WTC11 (cell line): ENCODE measurements at regions not wholly inside any gene's neighbourhood (a gene's known extent, or its start where the extent isn't known, plus 50 kb on each side); places are given as distances from the start of the nearest gene placed in this dataset.

Experiments used
- ATAC-seq: fragments of 200-7000 bp; cut with Tn5 transposase; 2 replicates; pipeline ENCODE4 v1.10.0; 2021; ENCODE audit warnings: mild to moderate bottlenecking, moderate library complexity
- CTCF ChIA-PET: fragments of 300-600 bp; sonication (Branson Sonifier 250); formaldehyde crosslinking; loops from one replicate; lab custom pipeline; 2021; ENCODE audit warnings: antibody characterized with exemption; lab: Charles Lee
- POLR2A ChIA-PET: fragments of 350-600 bp; sonication (Branson Sonifier 250); formaldehyde crosslinking; loops from one replicate; lab custom pipeline; 2021; ENCODE audit warnings: antibody characterized with exemption; lab: Charles Lee
- DNase-seq: peaks from one replicate; pipeline ENCODE4 v3.0.0; 2021; ENCODE audit warnings: low spot score
- H3K27ac Mint-ChIP-seq: 2 replicates; pipeline ENCODE4 v1.8.0; 2021; ENCODE audit warnings: mixed read lengths
- H3K27me3 Mint-ChIP-seq: 2 replicates; pipeline ENCODE4 v1.8.0; 2021; ENCODE audit warnings: low read depth, mild to moderate bottlenecking, moderate library complexity, mixed read lengths
- H3K36me3 Mint-ChIP-seq: 2 replicates; pipeline ENCODE4 v1.8.0; 2021; ENCODE audit warnings: mixed read lengths
- H3K4me1 Mint-ChIP-seq: 2 replicates; pipeline ENCODE4 v1.8.0; 2022; ENCODE audit warnings: mixed read lengths
- H3K4me3 Mint-ChIP-seq: 2 replicates; pipeline ENCODE4 v1.8.0; 2021; ENCODE audit warnings: mild to moderate bottlenecking, moderate library complexity, mixed read lengths
- H3K9me3 Mint-ChIP-seq: 2 replicates; pipeline ENCODE4 v1.8.0; 2021; ENCODE audit warnings: mixed read lengths
- E2F1 ChIP-seq: sonication (generic); formaldehyde crosslinking; IDR thresholded peaks from 2 replicates; pipeline ENCODE4 v1.8.0; 2022; ENCODE audit warnings: mild to moderate bottlenecking, missing genetic modification reagents
- ETV6 ChIP-seq: sonication (generic); formaldehyde crosslinking; IDR thresholded peaks from 2 replicates; pipeline ENCODE4 v1.8.1; 2022; ENCODE audit warnings: mild to moderate bottlenecking, missing genetic modification reagents
- FOXJ3 ChIP-seq: sonication (generic); formaldehyde crosslinking; IDR thresholded peaks from 2 replicates; pipeline ENCODE4 v1.9.0; 2021; ENCODE audit warnings: missing genetic modification reagents, mild to moderate bottlenecking, borderline replicate concordance
- JUN ChIP-seq: sonication (generic); formaldehyde crosslinking; IDR thresholded peaks from 2 replicates; pipeline ENCODE4 v1.8.0; 2023; ENCODE audit warnings: mild to moderate bottlenecking, missing genetic modification reagents
- KAT7 ChIP-seq: sonication (generic); formaldehyde crosslinking; IDR thresholded peaks from 2 replicates; pipeline ENCODE4 v1.8.1; 2023; ENCODE audit warnings: missing genetic modification reagents, mild to moderate bottlenecking, borderline replicate concordance
- NR3C1 ChIP-seq: sonication (generic); formaldehyde crosslinking; conservative IDR thresholded peaks from 2 replicates; pipeline ENCODE4 v1.8.1; 2023; ENCODE audit warnings: low read depth, mild to moderate bottlenecking, missing genetic modification reagents
- PRRX2 ChIP-seq: fragments of 250-450 bp; sonication (Bioruptor Pico); IDR thresholded peaks from 2 replicates; pipeline ENCODE4 v1.8.0; 2021; ENCODE audit warnings: mild to moderate bottlenecking
- STAT6 ChIP-seq: sonication (generic); formaldehyde crosslinking; conservative IDR thresholded peaks from 2 replicates; pipeline ENCODE4 v1.8.1; 2023; ENCODE audit warnings: mild to moderate bottlenecking, low read depth, missing genetic modification reagents, moderate library complexity
- TEAD1 ChIP-seq: sonication (generic); formaldehyde crosslinking; IDR thresholded peaks from 2 replicates; pipeline ENCODE4 v1.8.0; 2022; ENCODE audit warnings: mild to moderate bottlenecking, missing genetic modification reagents
- TEAD4 ChIP-seq: sonication (generic); formaldehyde crosslinking; IDR thresholded peaks from 2 replicates; pipeline ENCODE4 v1.8.0; 2022; ENCODE audit warnings: mild to moderate bottlenecking, missing genetic modification reagents
- TP53 ChIP-seq: sonication (generic); formaldehyde crosslinking; IDR thresholded peaks from 2 replicates; pipeline ENCODE4 v1.8.1; 2023; ENCODE audit warnings: mild to moderate bottlenecking, missing genetic modification reagents
- ZNF219 ChIP-seq: sonication (generic); formaldehyde crosslinking; IDR thresholded peaks from 2 replicates; pipeline ENCODE4 v1.8.0; 2023; ENCODE audit warnings: missing genetic modification reagents, mild to moderate bottlenecking, borderline replicate concordance
- ZNF263 ChIP-seq: sonication (generic); formaldehyde crosslinking; IDR thresholded peaks from 2 replicates; pipeline ENCODE4 v1.8.1; 2022; ENCODE audit warnings: low read depth, mild to moderate bottlenecking, moderate library complexity, missing genetic modification reagents
- ZNF317 ChIP-seq: sonication (generic); formaldehyde crosslinking; IDR thresholded peaks from 2 replicates; pipeline ENCODE4 v1.8.1; 2023; ENCODE audit warnings: low read depth, mild to moderate bottlenecking, moderate library complexity, missing genetic modification reagents, borderline replicate concordance
- ZSCAN18 ChIP-seq: fragments of 250-450 bp; sonication (Bioruptor Pico); IDR thresholded peaks from 2 replicates; pipeline ENCODE4 v2.1.2; 2022; ENCODE audit warnings: mild to moderate bottlenecking, moderate library complexity
- TF ChIP-seq, protein P1 (sequence below): sonication (generic); formaldehyde crosslinking; IDR thresholded peaks from 2 replicates; pipeline ENCODE4 v1.8.0; 2023; ENCODE audit warnings: missing genetic modification reagents, mild to moderate bottlenecking, borderline replicate concordance
- TF ChIP-seq, protein P2 (sequence below): fragments of 250-450 bp; sonication (Bioruptor Pico); IDR thresholded peaks from 2 replicates; pipeline ENCODE4 v1.9.0; 2021; ENCODE audit warnings: mild to moderate bottlenecking, borderline replicate concordance
- TF ChIP-seq, protein P3 (sequence below): fragments of 250-450 bp; sonication (Bioruptor Pico); IDR thresholded peaks from 2 replicates; pipeline ENCODE4 v1.9.0; 2021; ENCODE audit warnings: moderate library complexity, mild to moderate bottlenecking, inconsistent platforms, borderline replicate concordance
- TF ChIP-seq, protein P4 (sequence below): sonication (generic); formaldehyde crosslinking; IDR thresholded peaks from 2 replicates; pipeline ENCODE4 v1.8.0; 2023; ENCODE audit warnings: missing genetic modification reagents

- TF ChIP-seq ZSCAN18 (no peak), ZNF219 (CRISPR knock-in tag) (no peak), ZNF317 (CRISPR knock-in tag) (no peak), ETV6 (CRISPR knock-in tag) (no peak)
- TF ChIP-seq, protein P1, sequence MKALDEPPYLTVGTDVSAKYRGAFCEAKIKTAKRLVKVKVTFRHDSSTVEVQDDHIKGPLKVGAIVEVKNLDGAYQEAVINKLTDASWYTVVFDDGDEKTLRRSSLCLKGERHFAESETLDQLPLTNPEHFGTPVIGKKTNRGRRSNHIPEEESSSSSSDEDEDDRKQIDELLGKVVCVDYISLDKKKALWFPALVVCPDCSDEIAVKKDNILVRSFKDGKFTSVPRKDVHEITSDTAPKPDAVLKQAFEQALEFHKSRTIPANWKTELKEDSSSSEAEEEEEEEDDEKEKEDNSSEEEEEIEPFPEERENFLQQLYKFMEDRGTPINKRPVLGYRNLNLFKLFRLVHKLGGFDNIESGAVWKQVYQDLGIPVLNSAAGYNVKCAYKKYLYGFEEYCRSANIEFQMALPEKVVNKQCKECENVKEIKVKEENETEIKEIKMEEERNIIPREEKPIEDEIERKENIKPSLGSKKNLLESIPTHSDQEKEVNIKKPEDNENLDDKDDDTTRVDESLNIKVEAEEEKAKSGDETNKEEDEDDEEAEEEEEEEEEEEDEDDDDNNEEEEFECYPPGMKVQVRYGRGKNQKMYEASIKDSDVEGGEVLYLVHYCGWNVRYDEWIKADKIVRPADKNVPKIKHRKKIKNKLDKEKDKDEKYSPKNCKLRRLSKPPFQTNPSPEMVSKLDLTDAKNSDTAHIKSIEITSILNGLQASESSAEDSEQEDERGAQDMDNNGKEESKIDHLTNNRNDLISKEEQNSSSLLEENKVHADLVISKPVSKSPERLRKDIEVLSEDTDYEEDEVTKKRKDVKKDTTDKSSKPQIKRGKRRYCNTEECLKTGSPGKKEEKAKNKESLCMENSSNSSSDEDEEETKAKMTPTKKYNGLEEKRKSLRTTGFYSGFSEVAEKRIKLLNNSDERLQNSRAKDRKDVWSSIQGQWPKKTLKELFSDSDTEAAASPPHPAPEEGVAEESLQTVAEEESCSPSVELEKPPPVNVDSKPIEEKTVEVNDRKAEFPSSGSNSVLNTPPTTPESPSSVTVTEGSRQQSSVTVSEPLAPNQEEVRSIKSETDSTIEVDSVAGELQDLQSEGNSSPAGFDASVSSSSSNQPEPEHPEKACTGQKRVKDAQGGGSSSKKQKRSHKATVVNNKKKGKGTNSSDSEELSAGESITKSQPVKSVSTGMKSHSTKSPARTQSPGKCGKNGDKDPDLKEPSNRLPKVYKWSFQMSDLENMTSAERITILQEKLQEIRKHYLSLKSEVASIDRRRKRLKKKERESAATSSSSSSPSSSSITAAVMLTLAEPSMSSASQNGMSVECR (CRISPR knock-in tag): no peak
- TF ChIP-seq, protein P2, sequence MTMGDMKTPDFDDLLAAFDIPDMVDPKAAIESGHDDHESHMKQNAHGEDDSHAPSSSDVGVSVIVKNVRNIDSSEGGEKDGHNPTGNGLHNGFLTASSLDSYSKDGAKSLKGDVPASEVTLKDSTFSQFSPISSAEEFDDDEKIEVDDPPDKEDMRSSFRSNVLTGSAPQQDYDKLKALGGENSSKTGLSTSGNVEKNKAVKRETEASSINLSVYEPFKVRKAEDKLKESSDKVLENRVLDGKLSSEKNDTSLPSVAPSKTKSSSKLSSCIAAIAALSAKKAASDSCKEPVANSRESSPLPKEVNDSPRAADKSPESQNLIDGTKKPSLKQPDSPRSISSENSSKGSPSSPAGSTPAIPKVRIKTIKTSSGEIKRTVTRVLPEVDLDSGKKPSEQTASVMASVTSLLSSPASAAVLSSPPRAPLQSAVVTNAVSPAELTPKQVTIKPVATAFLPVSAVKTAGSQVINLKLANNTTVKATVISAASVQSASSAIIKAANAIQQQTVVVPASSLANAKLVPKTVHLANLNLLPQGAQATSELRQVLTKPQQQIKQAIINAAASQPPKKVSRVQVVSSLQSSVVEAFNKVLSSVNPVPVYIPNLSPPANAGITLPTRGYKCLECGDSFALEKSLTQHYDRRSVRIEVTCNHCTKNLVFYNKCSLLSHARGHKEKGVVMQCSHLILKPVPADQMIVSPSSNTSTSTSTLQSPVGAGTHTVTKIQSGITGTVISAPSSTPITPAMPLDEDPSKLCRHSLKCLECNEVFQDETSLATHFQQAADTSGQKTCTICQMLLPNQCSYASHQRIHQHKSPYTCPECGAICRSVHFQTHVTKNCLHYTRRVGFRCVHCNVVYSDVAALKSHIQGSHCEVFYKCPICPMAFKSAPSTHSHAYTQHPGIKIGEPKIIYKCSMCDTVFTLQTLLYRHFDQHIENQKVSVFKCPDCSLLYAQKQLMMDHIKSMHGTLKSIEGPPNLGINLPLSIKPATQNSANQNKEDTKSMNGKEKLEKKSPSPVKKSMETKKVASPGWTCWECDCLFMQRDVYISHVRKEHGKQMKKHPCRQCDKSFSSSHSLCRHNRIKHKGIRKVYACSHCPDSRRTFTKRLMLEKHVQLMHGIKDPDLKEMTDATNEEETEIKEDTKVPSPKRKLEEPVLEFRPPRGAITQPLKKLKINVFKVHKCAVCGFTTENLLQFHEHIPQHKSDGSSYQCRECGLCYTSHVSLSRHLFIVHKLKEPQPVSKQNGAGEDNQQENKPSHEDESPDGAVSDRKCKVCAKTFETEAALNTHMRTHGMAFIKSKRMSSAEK: no peak
Observed at GRCh38 chr11:96905663-96906062, 515.9 kb downstream of the JRKL start (continued).

GRCh38 chr11:96906476-96906875, 516.7 kb downstream of the JRKL start:
- POLR2A ChIA-PET: no interaction called here
- H3K27ac Mint-ChIP-seq: no peak overlapping the region
- no peaks in the 10 kb centered on the region for H3K27me3 Mint-ChIP-seq
- no peaks in the 10 kb centered on the region for H3K4me1 Mint-ChIP-seq
- H3K36me3 Mint-ChIP-seq: no peaks in the 10 kb centered on the region
- peaks cover 5% of the 10 kb centered on the region; the same call in 1 of the 2 replicates for H3K9me3 Mint-ChIP-seq
- DNase-seq (no peak), ATAC-seq (no peak)
- no peak overlapping the region for H3K4me3 Mint-ChIP-seq
- CTCF ChIA-PET: no interaction called here
- no peak for TF ChIP-seq JUN (CRISPR knock-in tag)
- no peak for TF ChIP-seq ETV6 (CRISPR knock-in tag)
- no peak for TF ChIP-seq FOXJ3 (CRISPR knock-in tag)
- TF ChIP-seq, protein P3, sequence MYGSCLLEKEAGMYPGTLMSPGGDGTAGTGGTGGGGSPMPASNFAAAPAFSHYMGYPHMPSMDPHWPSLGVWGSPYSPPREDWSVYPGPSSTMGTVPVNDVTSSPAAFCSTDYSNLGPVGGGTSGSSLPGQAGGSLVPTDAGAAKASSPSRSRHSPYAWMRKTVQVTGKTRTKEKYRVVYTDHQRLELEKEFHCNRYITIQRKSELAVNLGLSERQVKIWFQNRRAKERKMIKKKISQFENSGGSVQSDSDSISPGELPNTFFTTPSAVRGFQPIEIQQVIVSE (CRISPR knock-in tag): no peak
- no peak for TF ChIP-seq TEAD1
- TF ChIP-seq STAT6 (CRISPR knock-in tag): no peak
- TF ChIP-seq ZNF263 (CRISPR knock-in tag): no peak
- no peak for TF ChIP-seq PRRX2 (CRISPR knock-in tag)
- TF ChIP-seq TP53: no peak
- TF ChIP-seq, protein P4, sequence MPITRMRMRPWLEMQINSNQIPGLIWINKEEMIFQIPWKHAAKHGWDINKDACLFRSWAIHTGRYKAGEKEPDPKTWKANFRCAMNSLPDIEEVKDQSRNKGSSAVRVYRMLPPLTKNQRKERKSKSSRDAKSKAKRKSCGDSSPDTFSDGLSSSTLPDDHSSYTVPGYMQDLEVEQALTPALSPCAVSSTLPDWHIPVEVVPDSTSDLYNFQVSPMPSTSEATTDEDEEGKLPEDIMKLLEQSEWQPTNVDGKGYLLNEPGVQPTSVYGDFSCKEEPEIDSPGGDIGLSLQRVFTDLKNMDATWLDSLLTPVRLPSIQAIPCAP (CRISPR knock-in tag): no peak
- no peak for TF ChIP-seq E2F1 (CRISPR knock-in tag)
- TF ChIP-seq TEAD4 (CRISPR knock-in tag): no peak
- TF ChIP-seq KAT7 (CRISPR knock-in tag): no peak
- no peak for TF ChIP-seq NR3C1 (CRISPR knock-in tag)
